Stimulated activated CD4-positive, alpha-beta T cell treated with anti-CD3 and anti-CD28 coated beads, Interleukin-4, amount 100 ng/mL, for 24 hours (primary cell): ENCODE measurements at regions not wholly inside any gene's neighbourhood (a gene's known extent, or its start where the extent isn't known, plus 50 kb on each side); places are given as distances from the start of the nearest gene placed in this dataset.
"Not testable (repeated sequence)": the region's sequence is repeated elsewhere in the genome, so short reads cannot be mapped to it uniquely, and the experiment has no call there.

ENCODE experiments used
- DNase-seq: peaks from one replicate; pipeline ENCODE4 v3.0.0-alpha.2; 2020

- DNase-seq = not testable (repeated sequence)
Measured at GRCh38 chr5:176018598-176018997, 50.5 kb upstream of the THOC3 start.

DNA sequence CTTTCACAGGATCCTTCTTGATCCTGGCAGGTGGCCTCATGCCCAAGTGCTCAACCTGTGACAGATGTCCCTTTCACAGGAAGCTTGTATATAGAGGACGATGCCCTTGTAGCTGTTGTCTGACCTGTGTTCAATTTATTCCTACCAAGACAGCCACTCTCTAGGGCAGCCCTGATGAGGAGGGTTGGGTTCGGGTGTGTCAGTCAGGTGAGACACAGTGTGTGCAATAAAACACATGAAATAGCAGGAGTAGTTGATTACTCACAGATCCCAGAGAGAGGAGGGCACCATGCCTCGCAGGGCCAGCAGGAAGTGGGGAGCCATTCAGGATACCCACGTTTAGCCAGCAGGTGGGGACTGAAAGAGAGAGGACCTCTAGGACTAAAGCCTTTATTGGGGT lies 52.7 kb upstream of the THOC3 start:
- not testable (repeated sequence) for DNase-seq

DNA sequence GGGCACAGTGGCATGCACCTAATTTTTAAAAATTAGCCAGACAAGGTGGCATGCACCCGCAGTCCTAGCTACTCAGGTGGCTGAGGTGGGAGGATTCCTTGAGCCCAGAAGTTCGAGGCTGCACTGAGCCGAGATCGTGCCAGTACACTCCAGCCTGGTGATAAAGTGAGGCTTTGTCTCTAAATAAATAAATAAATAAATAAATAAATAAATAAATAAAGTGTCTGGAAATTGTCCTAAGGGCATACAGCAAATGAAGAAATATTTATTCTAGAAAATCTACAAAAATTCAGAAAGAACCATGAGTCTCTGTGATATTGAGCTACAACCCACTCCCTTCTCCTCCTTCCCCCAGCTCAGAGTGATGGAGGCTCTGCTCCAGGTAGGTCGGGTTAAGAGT lies 55.4 kb upstream of the THOC3 start:
- not testable (repeated sequence) for DNase-seq

DNA sequence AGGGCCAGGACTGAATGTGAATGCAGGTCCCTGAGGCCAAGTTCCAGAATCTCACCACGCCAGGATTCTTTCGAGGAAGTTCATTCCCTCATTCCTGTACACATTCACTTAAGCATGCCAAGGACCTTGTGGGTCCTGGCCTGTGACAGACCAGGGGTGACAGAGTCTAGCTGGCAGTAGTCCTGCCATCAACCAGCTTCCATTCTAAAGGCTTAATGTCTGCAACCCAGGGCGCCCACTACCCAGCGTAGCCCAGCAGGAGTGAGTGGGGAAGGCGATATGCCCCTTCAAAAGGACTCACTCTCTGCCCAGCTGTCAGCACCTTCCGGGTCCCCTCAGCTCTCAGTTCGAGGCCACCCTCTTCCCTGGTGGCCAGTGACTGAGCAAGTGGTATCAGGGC lies 61.3 kb upstream of the THOC3 start:
- DNase-seq = not testable (repeated sequence)

- DNase-seq = not testable (repeated sequence)
Measured at GRCh38 chr5:176030361-176031117, 62.4 kb upstream of the THOC3 start.

DNA sequence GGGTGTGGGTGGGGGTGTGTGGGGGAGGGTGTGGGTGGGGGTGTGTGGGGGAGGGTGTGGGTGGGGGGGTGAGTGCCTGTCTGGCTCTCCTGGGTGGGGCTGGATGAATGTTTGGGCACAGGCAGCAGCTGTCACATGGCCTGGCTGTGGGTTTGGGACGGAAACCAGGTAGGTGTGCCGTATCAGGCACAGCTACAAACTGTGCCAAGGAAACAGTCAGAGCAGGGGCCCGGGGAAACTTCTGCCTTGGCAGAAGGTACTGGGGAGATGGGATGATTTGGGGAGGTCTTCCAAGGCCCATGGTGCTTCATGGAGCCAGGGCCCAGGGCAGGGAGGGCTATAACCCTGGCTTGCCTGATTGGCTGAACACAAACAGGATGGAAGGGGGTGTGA lies 63.0 kb upstream of the THOC3 start:
- DNase-seq = not testable (repeated sequence)

- not testable (repeated sequence) for DNase-seq
Measured at GRCh38 chr5:176033186-176033585, 65.1 kb upstream of the THOC3 start.

DNA sequence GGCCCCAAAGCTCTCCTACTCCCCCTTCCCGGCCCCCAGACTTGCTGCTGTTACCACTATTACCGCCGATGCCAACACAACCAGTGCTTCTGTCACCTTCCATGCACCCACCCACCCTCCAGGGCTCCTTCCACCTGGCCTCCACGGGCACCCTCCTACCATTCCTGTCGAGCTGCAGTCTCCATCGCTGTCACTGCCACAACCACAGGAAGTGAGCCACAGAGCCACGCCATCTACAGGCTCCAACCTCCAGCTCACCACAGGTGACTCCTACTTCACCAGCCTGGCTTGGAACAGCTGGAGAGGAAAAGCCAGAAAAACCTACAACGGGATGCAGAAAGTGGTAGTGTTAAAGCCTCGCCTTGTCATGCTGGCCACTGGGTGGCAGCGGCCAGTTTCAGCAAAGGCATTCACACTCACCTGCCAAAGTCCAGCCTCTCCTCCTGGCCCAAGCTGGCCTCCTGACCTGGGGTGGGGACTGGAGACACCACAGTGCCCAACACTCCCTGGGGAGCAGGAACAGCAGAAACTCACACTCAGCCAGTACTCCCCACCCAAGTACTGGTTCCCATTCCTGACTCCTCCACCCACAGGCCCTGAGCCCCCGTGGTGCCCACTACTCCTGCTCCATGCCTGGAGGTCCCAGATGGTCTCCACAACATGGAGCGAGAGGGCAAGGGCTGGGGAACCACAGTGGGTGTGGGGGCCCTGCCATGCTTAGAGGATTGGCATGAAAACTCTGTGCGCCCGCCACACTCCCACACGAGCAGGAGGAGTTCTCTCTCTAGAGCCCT lies 66.5 kb upstream of the THOC3 start:
- peak; percentile 23 for DNase-seq

DNA sequence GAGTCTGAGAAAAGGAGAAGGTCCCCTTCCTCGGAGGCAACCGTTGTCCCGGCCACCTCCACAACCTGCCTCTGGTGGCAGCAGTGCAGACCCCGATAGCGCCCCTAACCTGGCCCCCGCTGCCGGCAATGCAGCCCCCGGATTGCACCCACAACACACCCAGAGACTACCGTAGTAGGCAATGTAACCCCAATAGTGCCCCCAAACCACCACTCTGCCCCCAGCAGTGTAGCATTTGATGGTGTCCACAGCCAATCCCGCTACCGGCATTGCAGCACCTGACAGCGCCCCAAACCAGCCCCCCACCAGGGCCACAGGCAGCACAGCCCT lies 67.1 kb upstream of the THOC3 start:
- not testable (repeated sequence) for DNase-seq

DNA sequence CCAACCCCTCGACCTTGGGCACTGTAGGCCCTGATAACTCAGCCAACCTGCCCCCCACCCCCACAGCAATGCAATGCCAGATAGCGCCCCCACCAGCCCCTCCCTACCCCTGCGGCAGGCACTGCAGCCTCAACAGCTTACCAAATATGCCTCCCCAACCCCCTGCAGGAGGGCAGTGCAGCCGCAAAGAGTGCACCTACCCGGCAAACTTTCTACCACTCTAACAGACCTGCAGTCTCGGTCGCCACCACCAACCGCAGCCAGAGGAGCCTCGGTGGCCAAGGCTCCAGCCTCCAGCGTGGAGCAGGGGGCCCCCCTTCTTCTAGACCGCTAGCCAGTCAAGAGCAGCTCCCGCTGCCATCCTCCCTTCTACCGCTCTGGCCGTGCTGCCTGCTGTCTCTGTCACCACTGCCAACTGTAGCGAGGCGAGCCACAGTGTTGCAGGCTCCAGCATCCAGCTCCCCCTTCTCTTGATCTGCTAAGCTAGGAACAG lies 67.7 kb upstream of the THOC3 start:
- not testable (repeated sequence) for DNase-seq

DNA sequence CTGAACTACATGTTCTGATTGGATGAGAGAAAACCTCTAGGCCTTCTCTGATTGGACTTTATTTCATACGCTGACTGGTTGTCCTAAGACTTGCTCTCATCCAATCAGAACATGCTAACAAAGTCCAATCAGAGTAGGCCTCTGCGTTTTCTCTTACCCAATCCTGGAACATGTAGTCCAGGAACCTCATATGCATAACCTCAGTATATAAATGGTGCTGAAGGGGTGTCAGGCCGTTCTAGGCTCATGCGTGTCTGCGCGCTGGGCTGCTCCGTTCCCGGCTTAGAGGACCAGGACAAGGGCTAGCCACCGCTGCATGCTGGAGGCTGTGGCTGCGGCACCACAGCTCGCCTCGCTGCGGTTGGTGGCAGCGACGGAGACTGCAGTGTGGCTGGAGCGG lies 68.3 kb upstream of the THOC3 start:
- not testable (repeated sequence) for DNase-seq

DNA sequence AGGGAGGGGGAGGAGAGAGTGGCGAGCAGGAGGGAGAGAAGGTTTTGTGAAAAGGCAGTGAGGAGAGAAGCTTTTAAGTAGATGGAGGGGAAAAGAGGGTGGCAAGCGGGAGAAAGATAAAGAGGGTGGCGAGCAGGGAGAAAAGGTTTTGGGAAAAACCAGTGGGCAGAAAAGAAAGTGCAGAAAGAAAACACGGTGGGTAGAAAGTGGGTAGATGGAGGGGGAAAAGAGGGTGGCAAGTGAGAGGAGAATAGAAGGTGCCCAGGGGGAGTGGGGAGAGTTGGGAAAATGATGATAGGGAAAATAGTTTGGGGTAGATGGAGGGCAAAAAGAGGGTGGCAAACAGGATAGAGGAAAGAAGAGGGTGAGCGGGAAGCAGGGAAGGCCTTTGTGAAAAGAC lies 69.1 kb upstream of the THOC3 start:
- not testable (repeated sequence) for DNase-seq

GRCh38 chr5:176040105-176040801 lies 72.1 kb upstream of the THOC3 start:
- not testable (repeated sequence) for DNase-seq

GRCh38 chr5:176041248-176041994 lies 73.3 kb upstream of the THOC3 start:
- DNase-seq = not testable (repeated sequence)

DNA sequence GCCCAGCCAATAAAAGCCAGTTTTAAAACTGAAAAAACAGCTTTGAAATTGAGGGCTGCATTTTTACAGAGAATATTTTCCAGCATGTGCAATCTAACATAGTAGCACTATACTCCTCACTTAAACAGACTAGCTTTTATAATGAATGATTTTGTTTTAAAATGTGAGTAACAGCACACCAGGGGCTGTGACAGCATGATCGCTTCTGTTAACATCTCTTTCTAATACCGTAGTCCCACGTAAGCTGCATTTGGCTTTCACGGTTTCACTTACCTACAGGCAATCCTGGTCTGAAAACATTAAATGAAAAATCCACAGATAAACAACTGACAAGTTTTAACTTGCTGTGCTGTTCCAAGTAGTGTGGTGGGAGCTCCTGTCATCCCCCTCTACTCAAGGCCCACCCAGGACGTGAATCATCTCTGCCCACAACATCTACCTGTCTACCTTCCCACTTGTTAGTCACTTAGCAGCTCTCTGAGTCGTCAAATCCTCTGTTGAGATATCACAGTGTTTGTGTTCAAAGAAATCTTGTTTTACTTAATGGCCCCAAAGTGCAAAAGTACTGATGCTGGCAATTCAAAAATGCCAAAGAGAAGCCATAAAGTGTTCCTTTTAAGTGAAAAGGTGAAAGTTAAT lies 74.0 kb upstream of the THOC3 start:
- peak; percentile 41 for DNase-seq

DNA sequence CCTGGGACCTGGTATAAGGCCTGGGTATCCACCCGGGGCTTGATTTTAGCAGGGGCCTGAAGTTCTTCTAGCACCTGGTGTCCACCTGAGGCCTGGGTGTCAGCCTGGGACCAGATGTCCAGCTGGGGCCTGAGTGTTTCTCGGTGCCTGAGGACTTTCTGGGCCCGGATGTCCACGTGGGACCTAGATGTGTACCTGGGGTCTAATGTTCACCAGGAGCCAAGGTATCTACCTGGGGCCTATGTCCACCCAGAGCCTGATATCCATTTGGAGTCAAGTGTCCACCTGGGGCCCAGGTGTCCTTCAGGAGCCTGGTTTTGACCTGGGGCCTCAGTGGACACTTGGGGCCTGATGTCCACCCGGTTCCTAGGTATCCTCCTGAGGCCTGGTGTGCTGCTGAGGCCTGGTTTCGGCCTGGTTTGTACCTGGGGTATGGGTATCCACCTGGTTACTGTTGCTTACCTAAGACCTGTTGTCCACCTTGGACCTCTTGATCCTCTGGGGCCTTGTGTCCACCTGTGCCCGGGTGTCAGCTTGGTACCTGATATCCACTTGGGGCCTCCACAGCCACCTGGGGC lies 75.2 kb upstream of the THOC3 start:
- not testable (repeated sequence) for DNase-seq

DNA sequence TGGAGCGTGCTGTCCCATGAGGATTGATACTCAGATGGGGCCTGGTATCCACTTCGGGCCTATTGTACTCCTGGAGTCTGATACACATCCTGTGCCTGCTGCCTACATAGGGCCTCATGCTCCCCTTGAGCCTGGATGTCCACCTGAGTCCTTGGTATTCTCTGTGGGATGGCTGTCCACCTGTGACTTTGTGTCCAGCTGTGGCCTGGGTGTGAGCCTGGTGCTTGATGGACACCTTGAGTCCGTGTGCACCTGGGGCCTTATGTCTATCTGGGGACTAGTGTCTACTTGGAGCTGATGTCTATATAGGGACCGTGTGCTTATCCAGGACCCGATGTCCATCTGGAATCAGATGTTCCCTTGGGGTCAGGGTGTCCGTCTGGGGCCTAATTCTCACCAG lies 75.9 kb upstream of the THOC3 start:
- DNase-seq = not testable (repeated sequence)

DNA sequence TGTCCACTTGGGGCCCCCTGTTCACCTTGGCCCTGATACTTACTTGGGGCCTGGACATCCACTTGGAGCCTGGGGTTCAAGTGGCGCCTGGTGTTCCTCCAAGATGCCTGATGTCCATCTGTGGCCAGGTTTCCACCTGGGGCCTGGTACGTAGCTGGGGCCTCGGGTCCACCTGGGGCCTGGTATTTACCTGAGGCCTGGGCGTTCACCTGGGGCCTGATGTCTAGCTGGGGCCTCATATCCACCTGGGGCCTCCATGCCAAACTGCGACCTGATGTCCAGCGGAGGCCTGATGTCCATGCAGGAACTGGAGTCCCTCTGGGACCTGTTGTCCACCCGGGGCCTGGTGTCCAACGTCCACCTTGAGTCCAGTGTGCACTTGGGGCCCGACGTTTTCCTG lies 76.3 kb upstream of the THOC3 start:
- not testable (repeated sequence) for DNase-seq

DNA sequence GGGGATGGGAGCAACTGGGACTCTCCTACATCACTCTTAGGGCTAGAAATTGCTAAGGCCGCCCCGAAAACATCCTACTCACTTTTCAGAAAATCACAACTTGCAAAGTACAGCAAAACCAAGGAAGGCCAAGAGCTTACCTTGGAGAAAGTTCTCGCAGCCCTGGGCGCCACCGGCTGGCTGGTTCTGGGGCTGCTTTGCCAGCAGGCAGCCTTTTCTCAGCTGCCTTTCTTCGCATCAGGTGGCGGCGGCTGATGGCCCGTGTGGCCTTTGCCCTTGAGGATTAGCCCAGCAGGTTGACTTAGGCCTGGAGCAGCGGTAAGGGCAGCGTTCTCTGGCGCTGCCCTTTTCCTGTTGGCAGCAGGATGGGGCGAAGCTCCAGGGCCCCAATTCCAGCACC lies 77.3 kb upstream of the THOC3 start:
- not testable (repeated sequence) for DNase-seq

- DNase-seq = not testable (repeated sequence)
Measured at GRCh38 chr5:176048671-176049070, 80.6 kb upstream of the THOC3 start.

- not testable (repeated sequence) for DNase-seq
Measured at GRCh38 chr5:176060472-176061268, 92.6 kb upstream of the THOC3 start.
